ENCODE measurements at regions not wholly inside any gene's neighbourhood (a gene's known extent, or its start where the extent isn't known, plus 50 kb on each side); places are given as distances from the start of the nearest gene placed in this dataset.

- no peak for DNase-seq (ENCODE audit: low read depth in 1 of 2, low spot score in 1 of 2)
- no peak overlapping the region for H3K27ac ChIP-seq (replicated peaks)
- TF ChIP-seq SPI1 (IDR thresholded peaks at IDR 0.05; ENCODE audit: borderline replicate concordance, low read depth) (no peak), REST (IDR thresholded peaks at IDR 0.05; ENCODE audit: insufficient replicate concordance, low read depth) (no peak), CTCF (IDR thresholded peaks at IDR 0.05; ENCODE audit: insufficient read depth, low read length) (no peak), POLR2AphosphoS5 (IDR thresholded peaks at IDR 0.05; ENCODE audit: low read depth) (no peak), GABPA (IDR thresholded peaks at IDR 0.05; ENCODE audit: low read depth) (no peak)
- no peak overlapping the region for H3K4me3 ChIP-seq (replicated peaks; ENCODE audit: insufficient read depth, low read length)
- H3K27me3 ChIP-seq (ENCODE audit: insufficient read depth, poor library complexity, severe bottlenecking): no peaks in the 10 kb centered on the region
Measured at GRCh38 chr12:59972905-59973304, 377.1 kb downstream of the SLC16A7 start.

GRCh38 chr12:59973515-59973914, 377.7 kb downstream of the SLC16A7 start:
- no peak for DNase-seq (ENCODE audit: low read depth in 1 of 2, low spot score in 1 of 2)
- TF ChIP-seq GABPA (IDR thresholded peaks at IDR 0.05; ENCODE audit: low read depth) (no peak), REST (IDR thresholded peaks at IDR 0.05; ENCODE audit: insufficient replicate concordance, low read depth) (no peak), POLR2AphosphoS5 (IDR thresholded peaks at IDR 0.05; ENCODE audit: low read depth) (no peak), SPI1 (IDR thresholded peaks at IDR 0.05; ENCODE audit: borderline replicate concordance, low read depth) (no peak), CTCF (IDR thresholded peaks at IDR 0.05; ENCODE audit: insufficient read depth, low read length) (no peak)
- no peak overlapping the region for H3K27ac ChIP-seq (replicated peaks)
- no peaks in the 10 kb centered on the region for H3K27me3 ChIP-seq (ENCODE audit: insufficient read depth, poor library complexity, severe bottlenecking)
- no peak overlapping the region for H3K4me3 ChIP-seq (replicated peaks; ENCODE audit: insufficient read depth, low read length)

- TF ChIP-seq SPI1 (IDR thresholded peaks at IDR 0.05; ENCODE audit: borderline replicate concordance, low read depth) (no peak), POLR2AphosphoS5 (IDR thresholded peaks at IDR 0.05; ENCODE audit: low read depth) (no peak), GABPA (IDR thresholded peaks at IDR 0.05; ENCODE audit: low read depth) (no peak), CTCF (IDR thresholded peaks at IDR 0.05; ENCODE audit: insufficient read depth, low read length) (no peak), REST (IDR thresholded peaks at IDR 0.05; ENCODE audit: insufficient replicate concordance, low read depth) (no peak)
- Histone ChIP-seq H3K27me3 (ENCODE audit: insufficient read depth, poor library complexity, severe bottlenecking) (no peaks in the 10 kb centered on the region), H3K27ac (replicated peaks) (no peak overlapping the region), H3K4me3 (replicated peaks; ENCODE audit: insufficient read depth, low read length) (no peak overlapping the region)
- DNase-seq (ENCODE audit: low read depth in 1 of 2, low spot score in 1 of 2): no peak
Measured at GRCh38 chr12:59977779-59978178, 381.9 kb downstream of the SLC16A7 start.
